Kidney epithelial cell (primary cell): ENCODE measurements at regions not wholly inside any gene's neighbourhood (a gene's known extent, or its start where the extent isn't known, plus 50 kb on each side); places are given as distances from the start of the nearest gene placed in this dataset.

ENCODE experiments used
- DNase-seq: peaks from one replicate; pipeline ENCODE4 v3.0.0-alpha.2; 2010; ENCODE audit warnings: low read depth
- H3K27me3 ChIP-seq: 2 replicates; pipeline ENCODE4 v1.6.0; 2011; ENCODE audit warnings: low read length; ENCODE audit not compliant: control insufficient read depth, insufficient read depth
- H3K36me3 ChIP-seq: 2 replicates; pipeline ENCODE4 v1.5.1; 2011; ENCODE audit warnings: low read length; ENCODE audit not compliant: control insufficient read depth, insufficient read depth
- H3K4me3 ChIP-seq: 2 replicates; pipeline ENCODE4 v1.5.1; 2011; ENCODE audit warnings: low read depth, mild to moderate bottlenecking, control low read depth, low read length
- CTCF ChIP-seq: IDR thresholded peaks from 2 replicates; pipeline ENCODE4 v1.5.1; 2011; ENCODE audit warnings: mild to moderate bottlenecking, moderate library complexity, low read length, control low read depth, inconsistent platforms; ENCODE audit not compliant: insufficient read depth, poor library complexity, severe bottlenecking

- no peak for TF ChIP-seq CTCF
- DNase-seq, result no peak
- Histone ChIP-seq H3K27me3 (no peaks in the 10 kb centered on the region), H3K36me3 (no peaks in the 10 kb centered on the region), H3K4me3 (no peak overlapping the region)
These were observed 954.7 kb upstream of the MAN1A1 start for GRCh38 chr6:120304223-120304622.

GRCh38 chr6:120303527-120303926, 954.0 kb upstream of the MAN1A1 start:
- DNase-seq, result no peak

GRCh38 chr6:120302041-120302440, 952.5 kb upstream of the MAN1A1 start:
- Histone ChIP-seq H3K36me3 (no peaks in the 10 kb centered on the region), H3K4me3 (no peak overlapping the region), H3K27me3 (no peaks in the 10 kb centered on the region)
- no peak for TF ChIP-seq CTCF
- no peak for DNase-seq

More at GRCh38 chr6:120303527-120303926, 954.0 kb upstream of the MAN1A1 start:
- Histone ChIP-seq H3K4me3 (no peak overlapping the region), H3K27me3 (no peaks in the 10 kb centered on the region), H3K36me3 (no peaks in the 10 kb centered on the region)
- TF ChIP-seq CTCF, result no peak

GRCh38 chr6:120290964-120291363, 941.4 kb upstream of the MAN1A1 start:
- TF ChIP-seq CTCF, result no peak
- Histone ChIP-seq H3K36me3 (no peaks in the 10 kb centered on the region), H3K27me3 (no peaks in the 10 kb centered on the region), H3K4me3 (no peak overlapping the region)
- no peak for DNase-seq

- Histone ChIP-seq H3K4me3 (no peak overlapping the region), H3K36me3 (no peaks in the 10 kb centered on the region), H3K27me3 (no peaks in the 10 kb centered on the region)
- DNase-seq, result no peak
- no peak for TF ChIP-seq CTCF
These were observed 932.4 kb upstream of the MAN1A1 start for GRCh38 chr6:120282005-120282404.

GRCh38 chr6:120279466-120280167, 930.1 kb upstream of the MAN1A1 start:
- DNase-seq, result no peak
- no peak overlapping the region for H3K4me3 ChIP-seq
- H3K36me3 ChIP-seq, result no peaks in the 10 kb centered on the region
- H3K27me3 ChIP-seq, result no peaks in the 10 kb centered on the region
- TF ChIP-seq CTCF, result no peak
